Mesothelial cell of epicardium (in vitro differentiated cells): ENCODE measurements at regions not wholly inside any gene's neighbourhood (a gene's known extent, or its start where the extent isn't known, plus 50 kb on each side); places are given as distances from the start of the nearest gene placed in this dataset.

Experiments used
- DNase-seq, 2 experiments: peaks; one replicate each; pipeline ENCODE4 v3.0.0; 2021; ENCODE audit warnings: low spot score in 2 of 2; ENCODE audit not compliant: unreplicated experiment in 2 of 2
- H3K27ac Mint-ChIP-seq: 2 replicates; pipeline ENCODE4 v1.8.0; 2021; ENCODE audit warnings: mixed read lengths
- H3K27me3 Mint-ChIP-seq: 2 replicates; pipeline ENCODE4 v1.8.0; 2021; ENCODE audit warnings: low read depth, mixed read lengths
- H3K36me3 Mint-ChIP-seq: 2 replicates; pipeline ENCODE4 v1.8.0; 2021; ENCODE audit warnings: mixed read lengths
- H3K4me1 Mint-ChIP-seq: 2 replicates; pipeline ENCODE4 v1.8.0; 2021; ENCODE audit warnings: mixed read lengths
- H3K4me3 Mint-ChIP-seq: 2 replicates; pipeline ENCODE4 v1.8.0; 2021; ENCODE audit warnings: mild to moderate bottlenecking, moderate library complexity, mixed read lengths
- H3K9me3 Mint-ChIP-seq: 2 replicates; pipeline ENCODE4 v1.8.0; 2021; ENCODE audit warnings: mixed read lengths
- CTCF ChIP-seq: fragments of 200-600 bp; sonication (generic); IDR thresholded peaks from one replicate; pipeline ENCODE4 v1.5.0; 2021; ENCODE audit warnings: antibody characterized with exemption; ENCODE audit not compliant: unreplicated experiment

GRCh38 chr2:5304640-5305039, 387.5 kb upstream of the SOX11 start:
- Mint-ChIP-seq H3K4me3 (no peak overlapping the region), H3K27ac (no peak overlapping the region), H3K36me3 (peaks cover 10% of the 10 kb centered on the region), H3K4me1 (peaks cover 12% of the 10 kb centered on the region), H3K9me3 (peaks cover 34% of the 10 kb centered on the region), H3K27me3 (no peaks in the 10 kb centered on the region)
- no peak for TF ChIP-seq CTCF
- no peak for DNase-seq

GRCh38 chr2:5315041-5315440, 377.1 kb upstream of the SOX11 start:
- Mint-ChIP-seq H3K4me1 (peaks cover 29% of the 10 kb centered on the region), H3K27ac (no peak overlapping the region), H3K9me3 (peaks cover 6% of the 10 kb centered on the region), H3K27me3 (no peaks in the 10 kb centered on the region), H3K4me3 (no peak overlapping the region), H3K36me3 (peaks cover 3% of the 10 kb centered on the region)
- DNase-seq, result no peak
- no peak for TF ChIP-seq CTCF

- no peak overlapping the region for H3K4me3 Mint-ChIP-seq
- H3K9me3 Mint-ChIP-seq, result peaks cover 3% of the 10 kb centered on the region
- H3K27ac Mint-ChIP-seq, result no peak overlapping the region
- peaks cover 29% of the 10 kb centered on the region for H3K4me1 Mint-ChIP-seq
- no peak for TF ChIP-seq CTCF
- no peaks in the 10 kb centered on the region for H3K27me3 Mint-ChIP-seq
- peaks cover under 1% of the 10 kb centered on the region for H3K36me3 Mint-ChIP-seq
- no peak for DNase-seq
Observed at GRCh38 chr2:5315512-5315911, 376.7 kb upstream of the SOX11 start.

GRCh38 chr2:5316001-5316490, 376.1 kb upstream of the SOX11 start:
- TF ChIP-seq CTCF, result no peak
- H3K9me3 Mint-ChIP-seq, result no peaks in the 10 kb centered on the region
- peaks cover 29% of the 10 kb centered on the region for H3K4me1 Mint-ChIP-seq
- no peak overlapping the region for H3K4me3 Mint-ChIP-seq
- H3K27me3 Mint-ChIP-seq, result no peaks in the 10 kb centered on the region
- no peaks in the 10 kb centered on the region for H3K36me3 Mint-ChIP-seq
- no peak overlapping the region for H3K27ac Mint-ChIP-seq
- DNase-seq, result no peak

DNA sequence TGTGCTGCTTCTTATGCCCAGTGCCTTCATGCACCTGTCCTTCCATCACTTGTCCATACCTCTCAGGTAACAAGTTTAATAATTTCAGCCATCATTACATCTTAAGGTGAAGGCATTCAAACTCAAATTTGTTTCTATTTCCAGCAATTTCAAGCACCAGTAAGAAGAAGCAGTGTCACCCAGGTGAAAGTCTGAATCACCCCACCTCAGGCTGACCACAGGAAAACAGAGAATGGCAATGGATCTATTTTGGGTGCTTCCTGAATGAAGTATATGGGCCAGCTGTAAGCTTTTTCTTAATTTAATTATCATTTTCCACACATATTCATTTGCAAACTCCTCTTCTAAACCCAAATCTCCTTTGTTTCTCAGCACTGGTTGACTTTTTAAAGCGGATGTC, 372.7 kb upstream of the SOX11 start:
- peaks cover 29% of the 10 kb centered on the region for H3K4me1 Mint-ChIP-seq
- DNase-seq, result no peak
- no peaks in the 10 kb centered on the region for H3K27me3 Mint-ChIP-seq
- no peaks in the 10 kb centered on the region for H3K9me3 Mint-ChIP-seq
- H3K4me3 Mint-ChIP-seq, result no peak overlapping the region
- H3K36me3 Mint-ChIP-seq, result no peaks in the 10 kb centered on the region
- no peak overlapping the region for H3K27ac Mint-ChIP-seq
- TF ChIP-seq CTCF, result no peak

- no peak overlapping the region for H3K4me3 Mint-ChIP-seq
- no peak for DNase-seq
- H3K27me3 Mint-ChIP-seq, result no peaks in the 10 kb centered on the region
- H3K36me3 Mint-ChIP-seq, result no peaks in the 10 kb centered on the region
- no peak overlapping the region for H3K27ac Mint-ChIP-seq
- H3K9me3 Mint-ChIP-seq, result no peaks in the 10 kb centered on the region
- TF ChIP-seq CTCF, result no peak
- H3K4me1 Mint-ChIP-seq, result peaks cover 16% of the 10 kb centered on the region
Observed at GRCh38 chr2:5322396-5322795, 369.8 kb upstream of the SOX11 start.
